GM13977 (cell line): ENCODE measurements at regions not wholly inside any gene's neighbourhood (a gene's known extent, or its start where the extent isn't known, plus 50 kb on each side); places are given as distances from the start of the nearest gene placed in this dataset.

ENCODE experiments used
- DNase-seq: peaks from one replicate; pipeline ENCODE4 v3.0.0; 2012; ENCODE audit warnings: low spot score
- CTCF ChIP-seq: IDR thresholded peaks from 2 replicates; pipeline ENCODE4 v1.5.1; 2012; ENCODE audit warnings: mild to moderate bottlenecking, control low read depth; ENCODE audit not compliant: insufficient read depth; ENCODE audit errors: extremely low read depth, missing control alignments
- in situ Hi-C: fragments of 300-500 bp; cut with MboI; formaldehyde crosslinking; loops from one replicate; pipeline ENCODE4 v1.12.0; 2022; ENCODE audit warnings: low sequenced_read_pairs, low pct_unique_long_range_greater_than_20kb, mixed read lengths, inconsistent platforms; ENCODE audit not compliant: unreplicated experiment

DNA sequence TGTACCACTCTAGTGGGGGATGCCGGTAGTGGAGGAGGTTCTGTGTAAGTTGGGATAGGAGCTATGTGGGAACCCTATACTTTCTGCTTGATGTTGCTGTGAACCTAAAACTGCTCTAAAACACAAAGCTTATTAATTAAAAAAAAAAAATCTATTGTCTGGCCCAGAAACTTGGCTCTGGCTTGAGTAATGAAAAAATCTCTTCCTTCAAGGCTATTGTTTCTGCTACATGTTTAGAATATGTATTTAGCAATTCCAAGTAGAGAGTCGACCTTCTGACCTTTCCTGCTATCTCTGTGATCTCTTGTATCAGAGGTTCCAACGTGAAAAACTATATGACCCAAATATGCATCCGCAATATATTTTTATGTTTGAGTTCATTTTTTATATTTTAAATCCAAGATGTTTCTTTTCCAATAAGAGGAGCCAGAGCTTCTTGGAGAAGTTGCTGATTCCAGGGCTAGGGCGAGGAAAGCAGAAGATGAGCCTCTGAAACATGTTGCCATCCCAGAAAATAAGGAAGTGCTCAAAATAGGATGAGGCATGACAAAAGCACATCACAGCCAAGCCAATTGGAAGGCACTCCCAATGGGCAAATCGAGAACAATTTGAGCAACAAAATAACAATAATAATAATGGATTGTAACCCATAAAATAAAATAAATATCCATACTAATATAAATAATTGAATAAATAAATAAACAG is 184.6 kb upstream of the TMEM260 start:
- in situ Hi-C loops = no loop called here
- no peak for TF ChIP-seq CTCF
- no peak for DNase-seq

- no peak for DNase-seq
- no peak for TF ChIP-seq CTCF
- in situ Hi-C loops = no loop called here
Measured at GRCh38 chr14:56400109-56400825, 179.3 kb upstream of the TMEM260 start.

DNA sequence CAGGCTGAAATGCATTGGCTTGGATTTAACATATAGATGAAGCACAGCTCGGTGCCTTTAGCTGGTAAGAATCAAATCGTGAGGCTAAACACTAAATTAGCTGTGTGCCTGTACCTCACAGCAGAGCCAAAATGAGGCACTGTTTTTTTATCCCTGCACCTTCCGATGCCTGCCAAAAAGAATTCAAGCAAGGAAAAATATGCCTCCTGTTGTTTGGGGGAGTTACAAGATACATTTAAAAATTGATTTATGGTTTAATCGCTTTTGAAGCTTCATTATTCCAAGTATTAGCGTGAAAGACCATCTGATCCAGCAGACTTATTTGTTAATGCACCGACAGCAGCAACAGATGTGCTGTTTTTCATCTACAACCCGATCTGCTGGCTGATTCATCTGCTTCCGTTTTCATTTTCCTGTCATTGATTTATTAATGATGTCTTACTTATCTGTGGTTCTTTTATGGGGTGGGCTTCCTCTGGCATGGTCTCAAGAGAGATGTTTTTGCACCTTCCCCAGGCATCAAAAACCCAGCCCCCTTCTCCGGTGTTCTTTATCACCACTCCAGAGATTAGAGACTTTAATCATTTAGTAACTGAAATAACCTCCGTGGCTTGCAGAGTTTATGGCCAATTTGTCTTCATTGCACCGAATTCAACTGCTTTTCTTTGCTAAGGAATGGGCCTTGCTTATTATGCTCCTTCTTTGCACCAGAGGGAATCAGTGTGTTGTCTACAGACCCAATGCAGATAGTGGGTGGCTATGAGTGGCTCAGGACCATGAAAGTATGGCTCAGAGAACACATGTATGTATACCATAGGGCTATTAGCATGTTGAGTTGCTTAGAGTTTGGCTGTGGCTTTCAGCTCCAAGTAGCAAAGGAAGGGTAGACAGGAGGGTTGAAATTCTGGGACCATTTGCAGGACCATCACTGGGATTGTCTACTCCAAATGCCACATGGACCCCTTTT is 166.8 kb upstream of the TMEM260 start:
- in situ Hi-C loops = no loop called here
- DNase-seq = no peak

GRCh38 chr14:56413721-56414120 is 165.9 kb upstream of the TMEM260 start:
- in situ Hi-C loops = no loop called here
- no peak for TF ChIP-seq CTCF
- DNase-seq = no peak

More for the DNA sequence above, 166.8 kb upstream of the TMEM260 start:
- no peak for TF ChIP-seq CTCF

DNA sequence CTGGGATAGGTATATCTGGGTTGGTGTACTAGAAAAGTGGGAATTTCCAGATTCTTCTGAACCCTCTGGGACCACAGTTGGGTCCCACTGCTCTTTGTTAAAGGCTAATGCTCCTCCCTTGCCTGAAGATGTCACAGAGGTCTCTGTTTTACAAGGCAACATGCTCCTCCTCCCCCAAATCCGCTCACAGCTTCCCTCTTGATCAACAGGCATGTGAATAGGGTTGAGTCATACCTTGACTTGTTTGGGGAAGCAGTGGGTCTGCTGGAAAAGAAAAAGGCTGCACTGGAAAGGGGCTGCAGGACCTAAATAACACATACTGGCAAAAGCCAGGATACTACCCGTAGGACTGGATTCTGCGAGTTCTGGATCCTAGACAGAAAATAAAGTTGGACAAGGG is 165.4 kb upstream of the TMEM260 start:
- no peak for DNase-seq
- in situ Hi-C loops = no loop called here
- TF ChIP-seq CTCF = no peak

GRCh38 chr14:56416213-56416612 is 163.4 kb upstream of the TMEM260 start:
- in situ Hi-C loops = no loop called here
- no peak for TF ChIP-seq CTCF

More at GRCh38 chr14:56416213-56416612, 163.4 kb upstream of the TMEM260 start:
- no peak for DNase-seq
